ENCODE measurements at regions not wholly inside any gene's neighbourhood (a gene's known extent, or its start where the extent isn't known, plus 50 kb on each side); places are given as distances from the start of the nearest gene placed in this dataset.

GRCh38 chr4:62460329-62460728, 1260.2 kb downstream of the ADGRL3 start:
- TF ChIP-seq CTCF (IDR thresholded peaks at IDR 0.05) (no peak), POLR2A (IDR thresholded peaks at IDR 0.05) (no peak)

All from ovary (tissue), 3 donors.